T-helper 1 cell treated with Interleukin-12 subunit alpha and Interleukin-12 subunit beta and Interleukin-4 antibody, amounts not matched to agents 30 ng/mL and 1 ng/mL, for 36 hours (primary cell): ENCODE measurements at regions not wholly inside any gene's neighbourhood (a gene's known extent, or its start where the extent isn't known, plus 50 kb on each side); places are given as distances from the start of the nearest gene placed in this dataset.
"Not testable (repeated sequence)": the region's sequence is repeated elsewhere in the genome, so short reads cannot be mapped to it uniquely, and the experiment has no call there.

Experiments used
- intact Hi-C: fragments of 100-400 bp; cut with micrococcal nuclease; formaldehyde crosslinking; loops from one replicate; pipeline ENCODE4 v1.15.1; 2024

DNA sequence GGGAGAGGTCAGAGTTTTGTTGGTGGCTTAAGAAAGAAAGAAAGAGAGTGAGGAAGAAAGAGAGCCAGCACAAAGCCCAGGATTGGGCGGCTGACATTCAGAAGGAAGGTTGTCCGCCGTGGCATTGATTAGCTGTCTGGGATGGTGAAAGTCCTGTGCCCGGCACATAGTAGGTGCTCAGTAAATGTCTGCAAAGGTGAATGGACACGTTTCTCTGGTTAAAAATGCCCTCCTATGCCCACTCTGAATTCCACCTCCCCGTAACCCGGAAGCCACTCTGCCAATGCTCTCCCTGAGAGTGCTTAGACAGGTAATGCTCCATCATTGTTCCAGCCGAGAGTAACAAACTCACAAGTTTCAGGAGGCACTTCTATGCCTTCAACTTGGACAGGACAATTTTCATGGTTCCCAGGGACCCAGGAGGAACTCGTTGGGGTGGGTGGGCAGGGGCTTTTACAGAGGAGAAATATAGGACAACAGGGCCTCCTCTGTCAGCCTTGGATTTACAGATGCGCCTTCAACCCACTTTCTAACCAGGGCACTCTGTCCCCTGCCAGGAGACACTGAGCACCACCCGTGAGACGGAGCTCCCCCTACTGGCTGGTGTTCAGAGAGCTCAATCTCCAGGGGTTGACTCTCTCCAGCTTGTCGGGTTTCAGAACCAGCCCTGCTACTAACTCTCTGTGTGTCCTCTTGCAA is 411.5 kb upstream of the ZMIZ1 start:
- intact Hi-C loops: loop anchor here (1.0 to 2.0 kb wide), 4 partner anchors 233 to 539 kb away; no protein-coding TSS in a partner anchor

DNA sequence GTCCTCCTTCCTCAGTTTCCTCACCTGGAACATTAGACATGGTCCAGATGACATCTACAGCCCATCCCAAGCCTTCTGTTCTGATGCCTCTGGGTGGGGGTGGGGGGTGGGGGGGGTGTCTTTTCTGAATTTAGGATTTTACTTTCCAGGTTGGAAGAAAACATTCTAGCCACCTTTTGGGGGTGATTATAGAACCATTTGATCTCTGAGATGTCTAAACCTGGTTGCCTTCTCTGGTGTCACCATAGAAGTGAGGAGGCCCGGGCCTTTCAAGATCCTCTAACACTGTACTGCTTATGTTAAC is 411.0 kb upstream of the ZMIZ1 start:
- intact Hi-C loops: loop anchor here (1.0 to 2.0 kb wide), 4 partner anchors 234 to 539 kb away; no protein-coding TSS in a partner anchor

DNA sequence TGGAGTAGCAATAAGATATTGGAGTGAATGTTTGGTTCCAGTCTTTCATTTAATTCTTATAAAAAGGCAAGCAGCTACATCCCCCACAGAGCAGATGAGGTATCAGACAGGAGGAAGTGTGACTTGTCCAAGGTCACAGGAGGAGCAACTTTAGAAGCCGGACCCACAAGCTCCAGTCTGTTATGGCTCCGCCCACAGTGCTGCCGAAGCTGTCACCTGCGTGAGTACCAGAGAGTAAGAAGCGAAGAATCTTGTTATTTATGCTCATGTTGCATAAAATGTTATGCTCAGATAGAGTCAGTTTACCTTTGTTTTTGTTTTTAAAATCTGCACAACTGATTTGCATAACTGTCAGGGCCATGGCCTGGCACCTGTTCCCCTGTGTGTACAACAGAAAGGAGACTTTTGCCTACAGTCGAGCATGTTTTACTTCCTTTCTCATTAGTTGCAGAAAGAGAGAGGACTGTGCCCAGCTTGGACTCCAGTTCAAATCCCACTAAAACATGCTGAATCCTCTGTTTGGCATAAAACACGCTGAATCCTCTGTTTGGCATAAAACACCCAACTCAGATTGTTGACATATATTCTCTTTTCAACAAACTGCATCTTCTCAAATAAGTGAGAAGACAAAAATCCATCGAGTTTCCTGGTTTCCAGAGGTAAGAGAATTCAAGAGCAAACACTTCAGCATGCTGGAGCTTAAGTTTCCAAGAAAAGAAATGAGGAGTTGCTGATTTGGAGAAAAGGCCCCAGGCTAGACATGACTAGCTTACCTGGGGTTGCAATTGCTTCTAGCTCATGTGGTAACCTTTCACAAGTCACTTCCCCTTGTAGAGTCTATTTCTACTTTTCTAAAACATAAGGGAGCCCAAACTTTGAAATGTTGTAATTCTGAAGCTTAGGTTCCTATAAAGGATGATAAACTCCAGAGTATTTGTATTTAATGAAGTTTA is 409.8 kb upstream of the ZMIZ1 start:
- intact Hi-C loops: no loop called here

DNA sequence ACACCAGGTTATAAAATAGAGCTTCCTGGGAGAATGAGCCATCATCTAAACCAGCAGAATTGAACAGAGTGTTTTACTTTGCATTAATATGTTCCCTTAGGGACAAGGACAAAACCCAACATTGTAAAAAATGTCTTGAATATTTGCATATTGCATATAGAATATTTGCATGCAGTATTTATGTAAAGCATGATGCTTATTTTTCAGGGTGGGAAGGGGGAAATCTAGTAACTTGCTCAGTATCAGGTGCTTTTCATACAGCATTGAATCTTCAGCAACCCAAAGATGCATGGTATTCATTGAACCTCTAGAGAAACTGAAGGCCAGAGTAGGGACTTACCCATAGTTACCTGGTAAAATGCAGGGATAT is 409.2 kb upstream of the ZMIZ1 start:
- intact Hi-C loops: no loop called here

DNA sequence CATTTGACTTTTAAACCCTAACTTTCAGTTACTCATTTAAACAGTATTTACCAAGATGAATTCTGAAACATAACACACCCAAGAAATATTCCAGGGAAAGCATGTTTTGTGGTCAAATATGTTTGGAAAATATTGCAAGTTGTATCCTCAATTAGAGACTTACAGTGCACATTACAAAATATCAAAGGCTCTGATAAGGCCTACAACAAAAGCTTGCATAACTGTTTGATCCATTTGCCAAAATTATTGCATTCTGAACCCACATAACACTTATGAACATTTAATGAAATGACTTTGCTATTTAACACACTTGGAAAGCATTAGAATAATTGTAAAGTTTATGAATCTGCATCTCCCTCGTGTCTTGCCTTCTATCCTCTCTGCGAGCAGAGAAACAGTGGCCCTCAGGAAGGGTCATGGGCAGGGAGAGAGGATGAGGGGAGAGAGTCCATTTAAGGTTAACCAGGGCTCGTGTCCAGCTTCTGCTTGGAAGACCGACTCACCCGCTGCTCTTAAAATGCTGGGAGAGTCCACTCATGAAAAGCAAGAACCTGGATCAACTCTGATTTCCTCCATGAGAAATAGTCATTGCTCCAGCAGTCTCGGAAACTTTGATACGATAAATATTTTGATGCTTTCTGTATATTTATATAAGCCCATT is 408.2 kb upstream of the ZMIZ1 start:
- intact Hi-C loops: no loop called here

DNA sequence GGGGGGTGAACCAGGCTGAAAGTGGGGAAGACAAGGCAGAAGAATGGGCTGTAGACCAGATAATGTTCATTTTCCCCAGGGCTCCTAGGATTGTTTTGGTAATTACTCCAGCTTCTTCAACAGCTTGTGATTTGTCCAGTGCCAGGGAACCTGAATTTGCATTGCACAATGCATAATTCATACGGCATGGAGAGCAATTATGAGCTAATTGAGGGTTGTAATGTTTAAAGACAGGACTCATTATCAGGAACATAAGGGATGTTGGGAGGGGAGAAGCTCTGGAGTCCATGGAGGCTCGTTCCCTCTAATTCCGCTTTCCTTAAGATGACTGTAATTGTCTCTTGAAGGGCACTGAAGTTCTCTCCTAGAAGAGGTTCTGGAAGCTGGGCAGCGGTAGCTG is 405.0 kb upstream of the ZMIZ1 start:
- intact Hi-C loops: loop anchor here (2.0 kb wide), 1 partner anchor 531 kb away; no protein-coding TSS in a partner anchor

DNA sequence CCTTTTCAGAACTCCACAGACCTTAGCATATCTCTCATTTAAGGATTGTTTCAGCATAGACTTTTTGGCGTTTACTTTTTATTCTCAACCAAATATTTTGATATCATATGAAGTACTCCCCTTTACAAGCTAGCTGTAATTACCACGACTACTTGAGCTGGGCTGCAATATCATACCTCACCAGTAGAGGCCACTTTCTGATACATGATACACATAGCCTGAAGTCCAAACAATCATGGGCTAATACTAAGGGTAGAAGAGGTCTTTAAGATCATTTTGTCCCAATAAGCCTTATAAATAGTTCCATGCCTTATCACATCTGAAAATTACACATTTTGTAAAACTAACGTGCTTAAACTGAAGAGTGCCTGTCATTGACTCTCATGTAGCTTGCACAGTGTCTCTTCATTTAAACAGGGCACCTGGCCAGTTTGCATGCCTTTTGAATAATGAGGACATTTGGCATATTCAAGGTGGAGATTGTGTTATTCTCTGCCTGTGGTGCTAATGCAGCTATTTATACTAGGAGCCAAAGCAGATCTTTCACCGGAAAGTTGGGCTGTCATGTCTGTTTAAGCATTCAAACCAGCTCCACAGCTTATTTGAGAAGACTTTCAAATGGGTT is 403.7 kb upstream of the ZMIZ1 start:
- intact Hi-C loops: loop anchor here (2.0 kb wide), 1 partner anchor 530 kb away; no protein-coding TSS in a partner anchor

DNA sequence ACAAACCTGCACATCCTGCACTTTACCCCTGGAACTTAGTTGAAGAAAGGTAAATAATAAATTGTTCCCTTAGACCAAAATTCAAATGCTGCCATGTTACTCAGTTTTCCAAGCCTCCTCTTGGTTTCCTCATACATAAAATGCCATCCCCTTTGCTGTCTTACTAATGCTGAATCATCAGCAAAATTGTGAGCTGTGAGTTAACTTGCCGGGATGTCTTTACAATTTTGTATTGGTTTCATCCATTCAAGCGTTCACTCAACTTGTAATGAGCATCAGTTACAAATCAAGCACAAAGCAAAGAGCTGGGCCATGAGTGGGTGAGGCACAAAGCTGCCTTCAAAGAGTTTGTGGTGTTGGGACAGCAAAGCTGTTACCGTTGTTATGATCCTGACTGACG is 395.8 kb upstream of the ZMIZ1 start:
- intact Hi-C loops: no loop called here

DNA sequence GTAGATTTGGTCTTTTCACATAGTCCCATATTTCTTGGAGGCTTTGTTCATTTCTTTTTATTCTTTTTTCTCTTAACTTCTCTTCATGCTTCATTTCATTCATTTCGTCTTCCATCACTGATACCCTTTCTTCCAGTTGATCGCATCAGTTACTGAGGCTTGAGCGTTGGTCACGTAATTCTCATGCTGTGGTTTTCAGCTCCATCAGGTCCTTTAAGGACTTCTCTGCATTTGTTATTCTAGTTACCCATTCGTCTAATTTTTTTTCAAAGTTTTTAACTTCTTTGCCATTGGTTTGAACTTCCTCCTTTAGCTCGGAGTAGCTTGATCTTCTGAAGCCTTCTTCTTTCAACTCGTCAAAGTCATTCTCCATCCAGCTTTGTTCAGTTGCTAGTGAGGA is 387.6 kb upstream of the ZMIZ1 start:
- intact Hi-C loops: not testable (repeated sequence)

DNA sequence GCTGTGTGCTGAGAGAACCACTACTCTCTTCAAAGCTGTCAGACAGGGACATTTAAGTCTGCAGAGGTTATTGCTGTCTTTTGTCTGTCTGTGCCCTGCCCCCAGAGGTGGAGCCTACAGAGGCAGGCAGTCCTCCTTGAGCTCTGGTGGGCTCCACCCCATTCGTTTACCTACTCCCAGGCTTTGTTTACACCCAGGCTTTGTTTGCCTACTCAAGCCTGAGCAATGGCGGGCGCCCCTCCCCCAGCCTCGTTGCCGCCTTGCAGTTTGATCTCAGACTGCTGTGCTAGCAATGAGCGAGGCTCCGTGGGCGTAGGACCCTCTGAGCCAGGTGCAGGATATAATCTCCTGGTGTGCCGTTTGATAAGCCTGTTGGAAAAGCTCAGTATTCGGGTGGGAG is 386.8 kb upstream of the ZMIZ1 start:
- intact Hi-C loops: not testable (repeated sequence)

DNA sequence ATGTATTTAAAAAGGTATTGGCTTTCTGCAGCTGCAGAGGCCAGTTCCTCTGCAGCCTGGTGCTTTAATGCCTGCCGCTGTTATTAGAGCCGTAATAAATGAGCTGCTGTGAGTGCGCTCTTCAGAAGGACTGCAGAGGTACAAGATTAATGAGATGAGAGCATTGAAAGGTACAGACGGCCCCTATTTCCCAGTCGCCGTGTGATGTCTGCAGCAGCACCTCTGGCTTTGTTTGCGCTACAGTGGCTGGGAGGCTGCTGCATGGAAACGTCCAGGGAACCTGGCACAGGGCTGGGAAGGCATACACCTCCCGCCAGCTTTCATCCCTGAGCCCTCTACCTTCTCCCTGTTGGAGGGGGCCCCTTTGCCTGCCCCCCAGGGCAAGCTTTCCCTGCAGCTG is 383.8 kb upstream of the ZMIZ1 start:
- intact Hi-C loops: no loop called here

DNA sequence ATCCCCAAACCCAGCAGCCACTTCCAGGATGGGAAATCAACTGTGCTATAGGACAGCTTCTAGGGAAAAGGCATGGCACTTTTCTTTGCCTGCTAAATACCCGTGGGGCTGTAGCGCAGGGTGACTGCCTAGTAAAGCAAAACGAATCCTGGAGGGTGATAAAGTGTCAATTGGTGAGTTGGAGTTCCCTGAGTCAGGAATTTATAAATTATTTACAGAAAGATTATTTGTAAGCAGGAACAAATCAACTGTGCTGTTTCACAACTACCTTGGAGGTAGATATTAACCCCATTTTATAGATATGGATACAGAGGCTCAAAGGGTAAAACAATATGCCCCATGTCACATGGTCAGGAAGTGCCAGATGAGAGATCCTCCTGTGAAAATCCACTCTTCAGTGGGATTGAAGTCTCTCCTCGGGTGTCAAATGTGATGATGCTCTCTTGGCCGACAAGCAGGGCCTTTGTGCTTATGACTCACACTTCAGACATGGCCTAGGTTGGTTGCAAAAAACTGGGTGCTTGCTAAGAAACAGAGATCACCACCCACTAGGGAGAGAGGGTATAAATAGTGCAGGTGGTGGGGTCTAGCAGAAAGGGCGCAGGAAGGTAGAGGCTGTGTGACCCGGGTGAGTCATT is 383.2 kb upstream of the ZMIZ1 start:
- intact Hi-C loops: no loop called here

DNA sequence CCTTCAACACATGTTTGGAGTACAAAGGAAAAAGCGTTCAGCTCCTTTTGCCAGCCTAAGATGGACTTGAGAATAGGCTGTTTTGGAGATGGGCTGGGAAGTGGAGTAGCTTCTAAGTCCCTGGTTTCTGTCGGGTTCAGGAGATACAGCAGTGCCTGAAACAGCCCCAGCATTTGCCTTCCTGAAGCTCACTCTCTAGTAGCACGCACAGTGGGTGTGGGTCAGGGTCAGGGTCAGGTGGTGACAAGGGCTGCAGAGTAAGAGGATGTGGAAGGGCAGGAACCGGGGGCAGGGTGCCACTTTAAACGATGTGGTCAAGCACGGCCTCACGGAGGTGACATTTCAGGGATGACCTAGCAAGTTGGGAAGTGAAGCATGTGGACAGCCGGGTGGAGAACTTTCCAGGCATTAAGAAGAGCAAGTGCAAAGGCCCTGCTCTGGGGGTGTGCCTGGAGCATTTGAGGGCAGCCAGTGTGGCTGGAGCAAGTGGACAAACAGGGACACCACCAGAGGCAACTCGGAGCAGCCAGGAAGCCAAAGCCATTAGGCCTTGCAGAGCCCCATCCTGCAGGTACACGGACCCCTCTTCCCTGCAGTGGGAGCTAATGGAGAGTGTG is 382.2 kb upstream of the ZMIZ1 start:
- intact Hi-C loops: no loop called here

DNA sequence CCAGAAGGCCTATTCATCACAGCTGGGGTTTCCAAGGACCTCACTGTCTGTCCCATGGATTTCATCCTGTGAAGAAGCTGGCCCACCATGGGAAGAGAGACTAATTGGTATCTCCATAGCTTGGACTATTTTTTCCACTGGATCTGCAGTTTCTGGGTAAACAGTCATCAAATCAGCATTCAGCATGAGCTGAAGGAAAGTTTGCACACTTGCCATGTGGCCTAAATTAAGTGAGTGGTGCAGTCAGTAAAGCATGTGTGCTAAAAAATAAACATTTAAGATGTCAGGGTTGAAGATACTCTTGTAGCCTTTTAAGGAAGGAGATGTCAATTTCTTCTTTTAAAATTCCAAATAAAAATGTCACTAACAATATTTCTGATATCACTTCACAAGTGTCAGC is 381.1 kb upstream of the ZMIZ1 start:
- intact Hi-C loops: no loop called here

DNA sequence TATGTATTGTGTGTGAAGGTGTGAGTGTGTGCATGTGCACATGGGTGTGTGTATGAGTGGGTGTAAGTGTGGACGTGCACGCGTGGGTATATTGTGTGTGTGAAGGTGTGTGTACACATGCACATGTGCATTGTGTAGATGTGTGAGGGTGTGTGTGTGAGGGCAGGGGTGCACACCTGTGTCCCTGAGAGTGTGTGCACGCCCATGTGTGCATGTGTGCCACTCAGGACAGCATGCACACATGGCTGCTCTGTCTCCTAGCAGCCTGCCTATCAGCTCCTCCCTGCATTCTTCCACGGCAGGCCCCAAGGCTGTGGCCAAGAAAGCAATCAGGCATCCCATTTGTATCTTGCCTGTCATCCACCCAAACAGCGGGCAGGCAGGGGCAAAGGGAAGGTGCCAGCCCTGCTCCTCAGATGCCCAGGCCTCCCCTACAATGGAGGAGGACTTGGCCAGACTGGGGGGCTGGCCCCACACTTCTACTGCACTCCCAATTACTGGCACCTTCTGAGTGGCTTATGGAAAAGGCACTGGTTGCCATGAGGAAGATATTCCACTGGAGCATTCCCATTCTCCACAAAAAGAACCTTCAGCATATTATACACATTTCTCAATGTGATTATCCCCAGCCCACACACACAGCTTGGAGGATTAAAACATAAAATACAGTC is 380.4 kb upstream of the ZMIZ1 start:
- intact Hi-C loops: no loop called here

DNA sequence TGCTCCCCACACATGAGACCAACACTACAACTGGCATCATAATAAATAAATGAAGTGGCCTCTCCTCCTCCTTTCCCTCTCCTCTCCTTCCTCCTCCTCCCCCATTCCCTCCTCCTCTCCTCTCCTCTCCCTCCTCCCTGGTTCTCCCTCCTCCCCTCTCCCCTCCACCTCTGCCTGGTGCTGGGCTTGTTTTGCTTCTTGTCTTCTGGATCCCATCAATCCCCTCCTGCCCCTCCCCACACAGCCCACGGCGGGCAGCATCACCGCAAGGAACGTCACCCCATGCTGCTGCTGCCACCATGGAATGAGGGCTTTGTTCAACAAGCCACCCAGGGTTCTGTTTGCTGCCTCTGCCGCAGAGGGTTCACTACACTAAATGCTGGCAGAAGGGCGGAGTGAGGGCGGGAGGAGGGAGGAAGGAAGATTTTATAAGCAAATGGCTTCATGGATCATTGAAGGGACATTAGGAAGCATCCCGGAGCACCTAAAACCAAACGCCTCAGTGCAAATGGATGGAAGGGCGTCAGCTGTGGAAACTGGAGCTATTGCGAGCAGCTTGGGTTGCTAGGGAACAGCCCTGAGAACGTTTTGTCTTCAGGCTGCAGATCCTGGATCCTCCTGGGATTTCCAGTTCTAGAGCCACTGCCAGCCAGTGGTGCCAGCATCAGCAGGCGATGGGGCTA is 379.7 kb upstream of the ZMIZ1 start:
- intact Hi-C loops: no loop called here

DNA sequence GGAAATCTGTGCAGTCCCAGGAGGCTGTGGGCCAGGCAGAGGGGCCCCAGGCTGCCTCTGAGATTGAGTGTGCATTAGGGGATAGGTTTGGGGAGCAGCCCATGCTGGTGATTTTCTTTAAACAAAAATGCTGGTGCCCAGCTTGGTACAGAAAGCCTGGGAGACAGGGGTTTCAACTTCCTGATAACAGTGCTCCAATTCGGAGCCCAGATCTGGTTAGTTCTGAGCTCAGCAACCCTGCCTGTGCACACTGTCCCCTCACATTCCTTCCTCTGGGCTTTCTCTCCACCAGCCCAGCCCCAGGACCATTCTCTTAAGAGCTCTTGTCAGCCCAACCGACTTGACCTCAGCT is 379.2 kb upstream of the ZMIZ1 start:
- intact Hi-C loops: no loop called here

DNA sequence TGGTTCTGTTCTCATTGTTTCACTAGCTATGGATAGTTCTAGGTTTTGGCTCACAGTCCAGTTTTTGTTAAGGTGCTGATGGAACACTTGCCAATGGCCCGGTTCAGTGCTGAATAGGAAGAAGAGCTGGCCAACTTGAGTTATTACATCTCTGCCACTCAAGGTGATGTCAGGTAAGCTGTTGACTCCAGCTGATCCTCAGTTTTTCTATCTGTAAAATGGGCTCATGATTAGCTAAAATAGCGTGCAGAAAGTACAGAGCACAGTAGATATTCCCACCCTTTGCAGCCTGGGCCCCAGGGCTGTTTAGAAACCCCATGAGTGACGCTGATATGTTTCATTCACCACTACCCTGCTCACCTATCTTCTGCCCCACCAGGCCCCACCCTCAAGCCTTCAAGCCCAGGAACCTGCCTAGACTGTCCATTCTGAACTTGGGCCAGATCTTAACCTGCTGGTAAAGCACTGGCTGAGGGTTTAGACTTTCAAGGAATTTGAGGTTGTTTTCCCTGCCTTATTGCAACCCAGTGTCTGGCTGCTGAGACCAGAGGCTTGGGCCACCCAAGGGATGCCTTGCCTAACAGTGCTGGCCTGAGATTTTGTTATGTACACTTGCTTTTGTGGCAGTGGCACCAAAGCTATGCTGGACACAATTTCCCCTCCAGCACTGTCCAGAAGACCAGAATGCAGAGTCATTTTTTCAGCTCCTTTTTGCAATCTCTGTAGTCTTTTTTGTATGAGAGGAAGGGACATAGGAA is 378.2 kb upstream of the ZMIZ1 start:
- intact Hi-C loops: no loop called here
